ENCODE measurements at regions not wholly inside any gene's neighbourhood (a gene's known extent, or its start where the extent isn't known, plus 50 kb on each side); places are given as distances from the start of the nearest gene placed in this dataset.

- Histone ChIP-seq H3K4me1 (ENCODE audit: control insufficient read depth, insufficient read depth, low read length) (no peaks in the 10 kb centered on the region), H3K4me3 (ENCODE audit: low read length) (no peak overlapping the region), H3K27ac (ENCODE audit: low read depth, low read length) (no peak overlapping the region), H3K9ac (ENCODE audit: extremely low read depth, low read length, poor library complexity, severe bottlenecking) (no peak overlapping the region), H3K36me3 (ENCODE audit: control insufficient read depth, insufficient read depth, low read length) (no peaks in the 10 kb centered on the region), H3K27me3 (ENCODE audit: control insufficient read depth, insufficient read depth, low read length, poor library complexity, severe bottlenecking) (no peaks in the 10 kb centered on the region), H3K9me3 (ENCODE audit: control insufficient read depth, low read length) (peaks cover 21% of the 10 kb centered on the region)
- H3K4me3 Mint-ChIP-seq: no peak overlapping the region
- no peaks in the 10 kb centered on the region for H3K27me3 Mint-ChIP-seq (ENCODE audit: insufficient read depth)
- peaks cover 2% of the 10 kb centered on the region for H3K36me3 Mint-ChIP-seq (ENCODE audit: low read depth)
- no peaks in the 10 kb centered on the region for H3K4me1 Mint-ChIP-seq
- H3K9me3 Mint-ChIP-seq: peaks cover 52% of the 10 kb centered on the region
- no peak overlapping the region for H3K27ac Mint-ChIP-seq
- DNase-seq: no peak
- no peak for TF ChIP-seq CTCF (conservative IDR thresholded peaks at IDR 0.05)
These were observed 332.8 kb downstream of the SMOC2 start for GRCh38 chr6:168773788-168774187.

GRCh38 chr6:168765752-168766151 lies 324.8 kb downstream of the SMOC2 start:
- Mint-ChIP-seq H3K36me3 (ENCODE audit: low read depth) (no peaks in the 10 kb centered on the region), H3K9me3 (peaks cover 23% of the 10 kb centered on the region), H3K27ac (no peak overlapping the region), H3K4me3 (no peak overlapping the region), H3K4me1 (no peaks in the 10 kb centered on the region), H3K27me3 (ENCODE audit: insufficient read depth) (no peaks in the 10 kb centered on the region)
- no peak for TF ChIP-seq CTCF (conservative IDR thresholded peaks at IDR 0.05)
- H3K4me1 ChIP-seq (ENCODE audit: control insufficient read depth, insufficient read depth, low read length): no peaks in the 10 kb centered on the region
- H3K9me3 ChIP-seq (ENCODE audit: control insufficient read depth, low read length): peaks cover 6% of the 10 kb centered on the region
- 44 to 46% methylated on average over 1 of the region's 1 CpG for WGBS, 2 experiments (ENCODE audit: insufficient coverage in 1 of 2, insufficient read length in 1 of 2)
- H3K27me3 ChIP-seq (ENCODE audit: control insufficient read depth, insufficient read depth, low read length, poor library complexity, severe bottlenecking): no peaks in the 10 kb centered on the region
- no peak for DNase-seq
- H3K36me3 ChIP-seq (ENCODE audit: control insufficient read depth, insufficient read depth, low read length): no peaks in the 10 kb centered on the region
- no peak overlapping the region for H3K27ac ChIP-seq (ENCODE audit: low read depth, low read length)
- no peak overlapping the region for H3K4me3 ChIP-seq (ENCODE audit: low read length)
- no peak overlapping the region for H3K9ac ChIP-seq (ENCODE audit: extremely low read depth, low read length, poor library complexity, severe bottlenecking)

GRCh38 chr6:168756009-168756634 lies 315.1 kb downstream of the SMOC2 start:
- no peaks in the 10 kb centered on the region for H3K36me3 Mint-ChIP-seq (ENCODE audit: low read depth)
- no peak for TF ChIP-seq CTCF (conservative IDR thresholded peaks at IDR 0.05)
- Histone ChIP-seq H3K9ac (ENCODE audit: extremely low read depth, low read length, poor library complexity, severe bottlenecking) (no peak overlapping the region), H3K27ac (ENCODE audit: low read depth, low read length) (no peak overlapping the region), H3K4me3 (ENCODE audit: low read length) (no peak overlapping the region), H3K4me1 (ENCODE audit: control insufficient read depth, insufficient read depth, low read length) (peaks cover 8% of the 10 kb centered on the region), H3K27me3 (ENCODE audit: control insufficient read depth, insufficient read depth, low read length, poor library complexity, severe bottlenecking) (no peaks in the 10 kb centered on the region), H3K36me3 (ENCODE audit: control insufficient read depth, insufficient read depth, low read length) (no peaks in the 10 kb centered on the region), H3K9me3 (ENCODE audit: control insufficient read depth, low read length) (no peaks in the 10 kb centered on the region)
- H3K9me3 Mint-ChIP-seq: peaks cover 3% of the 10 kb centered on the region
- 50 to 83% methylated on average over 1 to 3 of the region's 3 CpGs for WGBS, 2 experiments (ENCODE audit: insufficient coverage in 1 of 2, insufficient read length in 1 of 2)
- no peak overlapping the region for H3K27ac Mint-ChIP-seq
- H3K4me3 Mint-ChIP-seq: no peak overlapping the region
- H3K4me1 Mint-ChIP-seq: peaks cover 10% of the 10 kb centered on the region
- DNase-seq: no peak
- no peaks in the 10 kb centered on the region for H3K27me3 Mint-ChIP-seq (ENCODE audit: insufficient read depth)

Measured in endodermal cell (in vitro differentiated cells).